AG09309 (cell line): ENCODE measurements at regions not wholly inside any gene's neighbourhood (a gene's known extent, or its start where the extent isn't known, plus 50 kb on each side); places are given as distances from the start of the nearest gene placed in this dataset.

ENCODE experiments used
- DNase-seq: peaks from one replicate; pipeline ENCODE4 v3.0.0-alpha.2; 2010; ENCODE audit warnings: low read depth
- H3K4me3 ChIP-seq: 2 replicates; pipeline ENCODE4 v1.5.1; 2011; ENCODE audit warnings: mild to moderate bottlenecking, low read depth, low read length, moderate library complexity; ENCODE audit not compliant: control insufficient read depth
- CTCF ChIP-seq: IDR thresholded peaks from 2 replicates; pipeline ENCODE4 v1.5.1; 2011; ENCODE audit warnings: mild to moderate bottlenecking, low read depth, low read length, inconsistent platforms; ENCODE audit not compliant: insufficient read depth, control insufficient read depth; ENCODE audit errors: missing control alignments

DNA sequence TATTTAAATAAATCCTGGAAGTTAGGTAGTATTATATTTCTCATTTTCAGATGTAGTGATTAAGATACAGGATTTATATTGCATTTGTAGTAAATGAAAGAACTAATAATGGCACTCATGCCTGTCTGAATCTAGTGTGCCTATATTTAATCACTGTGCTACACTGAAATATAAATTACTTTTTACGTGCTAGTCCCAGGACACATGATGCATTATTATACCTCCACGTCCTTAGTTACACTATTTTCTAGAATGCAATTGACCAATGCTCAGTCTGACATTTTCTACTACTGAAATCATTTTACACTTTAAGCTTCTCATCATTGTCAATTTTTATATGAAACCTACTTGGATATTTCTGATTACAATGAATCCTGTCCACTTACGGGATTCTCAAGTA, 80.9 kb upstream of the TMEFF2 start:
- TF ChIP-seq CTCF, result no peak
- H3K4me3 ChIP-seq, result no peak overlapping the region
- DNase-seq, result no peak

DNA sequence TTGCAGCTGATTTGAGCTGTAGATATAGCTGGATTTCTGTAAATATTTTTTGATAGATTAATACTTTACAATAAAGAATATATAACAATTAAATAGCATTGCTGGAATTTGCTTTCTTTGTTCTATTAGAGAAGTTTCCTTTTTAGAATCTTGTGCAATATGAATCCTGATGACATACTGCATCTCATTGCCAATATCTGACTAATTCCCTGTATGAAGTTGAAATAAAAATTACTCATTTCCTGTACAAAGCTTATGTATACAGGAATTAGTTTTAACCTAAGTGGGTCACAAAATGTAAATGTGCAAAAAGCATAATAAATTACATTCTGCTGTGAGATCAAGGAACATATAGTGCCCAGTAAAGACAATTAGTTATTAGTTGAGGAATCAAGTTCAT, 72.8 kb upstream of the TMEFF2 start:
- no peak for TF ChIP-seq CTCF
- DNase-seq, result peak; percentile 46
- no peak overlapping the region for H3K4me3 ChIP-seq

DNA sequence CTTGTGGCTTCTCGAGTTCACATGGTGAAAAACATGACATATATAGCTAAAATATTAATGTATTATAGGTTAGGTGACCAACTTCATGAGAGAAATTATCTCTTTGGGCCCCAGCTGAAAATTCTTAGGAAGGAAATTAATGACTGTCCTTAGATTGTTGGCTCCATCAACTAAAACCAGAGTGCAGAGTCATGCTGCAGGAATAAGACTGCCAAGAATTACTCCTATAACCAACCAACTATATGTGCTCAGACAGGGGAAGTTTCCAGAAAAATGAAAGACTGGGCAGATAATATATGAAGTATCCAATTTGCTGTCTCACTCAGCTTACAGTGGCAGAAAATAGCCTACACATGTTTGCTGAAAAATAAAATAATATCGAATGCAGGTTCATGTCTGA, 71.0 kb upstream of the TMEFF2 start:
- no peak for DNase-seq
- no peak for TF ChIP-seq CTCF
- H3K4me3 ChIP-seq, result no peak overlapping the region

DNA sequence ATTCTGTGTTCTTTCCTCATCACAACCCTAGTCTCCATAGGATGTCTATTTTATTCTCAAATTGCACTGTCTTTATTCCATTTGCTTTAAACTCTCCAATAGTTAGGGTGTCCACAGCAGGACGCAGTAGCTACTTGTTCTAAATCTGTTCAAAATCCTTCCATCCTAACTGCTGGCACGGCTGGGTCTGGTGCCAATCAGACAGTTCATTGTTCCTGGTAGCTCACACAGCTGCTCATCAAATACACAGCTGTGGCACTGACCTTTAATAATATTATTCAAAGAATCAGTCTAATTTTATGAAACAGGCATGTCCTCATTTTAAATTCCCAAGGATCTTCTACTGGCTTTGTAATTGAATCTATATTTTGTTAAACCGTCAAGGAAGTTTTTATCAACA, 59.7 kb upstream of the TMEFF2 start:
- no peak for TF ChIP-seq CTCF
- no peak for DNase-seq
- no peak overlapping the region for H3K4me3 ChIP-seq

GRCh38 chr2:192253692-192254091, 59.0 kb upstream of the TMEFF2 start:
- TF ChIP-seq CTCF, result no peak
- no peak overlapping the region for H3K4me3 ChIP-seq
- no peak for DNase-seq

- no peak for TF ChIP-seq CTCF
- no peak overlapping the region for H3K4me3 ChIP-seq
- no peak for DNase-seq
Observed at GRCh38 chr2:192250961-192251360, 56.2 kb upstream of the TMEFF2 start.

- TF ChIP-seq CTCF, result no peak
- DNase-seq, result no peak
- no peak overlapping the region for H3K4me3 ChIP-seq
Observed at GRCh38 chr2:192247456-192247855, 52.7 kb upstream of the TMEFF2 start.
